Left renal cortex interstitium (tissue), 4 donors: ENCODE measurements at regions not wholly inside any gene's neighbourhood (a gene's known extent, or its start where the extent isn't known, plus 50 kb on each side); places are given as distances from the start of the nearest gene placed in this dataset.

ENCODE experiments used
- DNase-seq, 4 donors: peaks; one replicate each; pipeline ENCODE4 v3.0.0-alpha.2; 2013; ENCODE audit warnings: low read depth in 4 of 4, low spot score in 2 of 4, missing footprints in 1 of 4

- DNase-seq = no peak
Measured at GRCh38 chr2:128560718-128561117, 242.1 kb upstream of the HS6ST1 start.

GRCh38 chr2:128562471-128563347 lies 244.0 kb upstream of the HS6ST1 start:
- no peak for DNase-seq

- DNase-seq = no peak
Measured at GRCh38 chr2:128563348-128563687, 244.7 kb upstream of the HS6ST1 start.

GRCh38 chr2:128564131-128564530 lies 245.5 kb upstream of the HS6ST1 start:
- DNase-seq = no peak

- DNase-seq = no peak
Measured at GRCh38 chr2:128564551-128564950, 245.9 kb upstream of the HS6ST1 start.

DNA sequence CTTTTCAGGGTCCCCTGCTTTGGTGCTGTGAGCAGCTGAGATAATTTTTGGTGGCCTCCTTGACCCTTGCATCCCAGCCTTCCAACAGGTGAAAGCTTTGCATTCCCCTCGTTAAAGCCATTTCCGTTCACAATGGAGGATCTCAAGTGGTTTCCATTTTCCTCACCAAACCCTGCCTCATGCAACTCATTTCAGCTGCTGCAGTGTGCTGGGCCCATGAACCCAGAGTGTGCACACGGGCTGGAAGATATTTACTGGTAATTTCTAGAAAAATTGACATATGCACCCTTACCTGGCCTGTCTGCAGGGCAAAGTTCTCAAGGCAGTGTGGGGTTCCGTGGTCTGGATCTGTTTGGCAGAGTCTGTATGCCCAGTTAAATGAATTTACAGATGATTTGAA lies 246.8 kb upstream of the HS6ST1 start:
- DNase-seq = no peak

DNA sequence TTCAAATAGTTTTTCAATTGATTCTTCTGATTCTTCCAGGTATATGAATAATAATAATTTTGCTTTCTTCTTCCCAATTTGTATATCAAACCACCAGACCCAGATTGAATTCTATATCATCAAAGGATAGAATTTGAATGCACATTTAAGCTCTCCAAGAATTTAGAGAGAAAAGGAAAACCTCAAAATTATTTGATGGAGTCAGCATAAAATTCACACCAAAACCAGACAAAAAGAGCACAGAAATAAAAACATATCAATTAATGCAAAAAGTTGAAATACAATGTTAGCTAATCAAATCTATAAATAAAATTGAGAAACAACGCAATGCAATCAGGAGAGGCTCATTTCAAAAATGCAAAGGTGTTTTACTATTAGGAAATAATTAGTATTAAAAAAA lies 248.0 kb upstream of the HS6ST1 start:
- DNase-seq = no peak

- DNase-seq = no peak
Measured at GRCh38 chr2:128568106-128568505, 249.4 kb upstream of the HS6ST1 start.

- DNase-seq = no peak
Measured at GRCh38 chr2:128573116-128573515, 254.4 kb upstream of the HS6ST1 start.

GRCh38 chr2:128573531-128573930 lies 254.9 kb upstream of the HS6ST1 start:
- no peak for DNase-seq

GRCh38 chr2:128577141-128577930 lies 258.7 kb upstream of the HS6ST1 start:
- no peak for DNase-seq

GRCh38 chr2:128578406-128579390 lies 260.0 kb upstream of the HS6ST1 start:
- no peak for DNase-seq

DNA sequence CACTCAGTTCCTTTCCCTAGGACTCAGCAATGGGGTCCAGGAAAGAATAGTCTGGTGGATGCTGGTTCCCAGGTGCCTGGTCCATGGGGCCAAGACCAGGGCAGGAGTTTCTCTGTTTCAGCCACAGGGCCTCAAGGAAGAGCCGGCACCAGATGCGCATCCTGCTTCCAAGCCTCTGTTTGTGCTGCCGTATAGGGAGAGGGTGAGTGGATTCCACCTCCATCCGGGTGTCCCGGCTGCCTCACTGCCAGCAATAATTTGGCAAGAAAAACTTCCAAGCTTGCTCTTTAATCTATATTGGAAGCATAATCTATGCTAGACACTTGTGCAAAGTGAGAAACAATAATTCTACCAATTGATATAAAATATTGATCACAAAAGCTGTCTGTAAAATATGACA lies 261.2 kb upstream of the HS6ST1 start:
- no peak for DNase-seq

- DNase-seq = no peak
Measured at GRCh38 chr2:128580988-128581848, 262.6 kb upstream of the HS6ST1 start.

DNA sequence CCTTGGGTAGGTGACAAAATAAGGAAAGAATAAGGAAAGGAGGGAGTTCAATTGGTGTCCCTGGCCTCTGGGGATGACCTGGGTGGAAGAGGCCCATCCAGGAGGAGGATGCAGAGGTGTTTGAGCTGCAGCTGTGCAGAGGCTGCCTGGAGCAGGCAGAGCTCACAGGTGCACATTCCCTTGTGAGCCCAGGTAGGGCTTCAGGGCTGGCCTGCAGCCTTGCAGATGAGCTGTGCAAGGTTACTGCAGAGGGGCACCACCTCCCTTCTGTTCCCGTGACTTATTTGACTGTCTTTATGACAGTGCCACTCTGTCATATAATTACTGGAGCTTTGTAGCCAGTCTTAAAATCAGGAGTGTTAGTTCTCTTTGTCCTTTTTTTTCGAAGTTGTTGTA lies 263.2 kb upstream of the HS6ST1 start:
- no peak for DNase-seq

- DNase-seq = no peak
Measured at GRCh38 chr2:128584296-128584890, 265.7 kb upstream of the HS6ST1 start.

- no peak for DNase-seq
Measured at GRCh38 chr2:128585706-128586105, 267.0 kb upstream of the HS6ST1 start.

DNA sequence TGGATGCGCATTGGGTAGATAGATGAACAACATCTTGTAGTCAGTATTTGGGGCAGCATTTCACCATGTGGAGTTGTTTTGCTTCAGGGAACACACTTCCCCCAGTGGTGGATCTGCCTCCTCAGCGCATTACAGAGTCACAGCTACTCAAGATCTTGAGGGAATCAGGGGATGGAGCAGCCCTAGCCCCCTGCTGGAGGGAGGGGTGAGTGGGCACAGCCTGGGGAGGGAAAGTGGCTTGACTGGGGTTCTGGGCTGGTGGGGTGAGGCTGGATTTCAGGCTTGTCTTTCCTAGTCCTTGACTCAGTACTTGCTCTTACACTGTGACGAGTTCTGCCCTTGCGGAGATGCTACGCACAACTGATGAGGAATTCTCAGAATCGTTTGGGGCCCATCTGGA lies 271.0 kb upstream of the HS6ST1 start:
- no peak for DNase-seq

- no peak for DNase-seq
Measured at GRCh38 chr2:128590309-128591021, 271.8 kb upstream of the HS6ST1 start.
